GM12891 (cell line): ENCODE measurements at regions not wholly inside any gene's neighbourhood (a gene's known extent, or its start where the extent isn't known, plus 50 kb on each side); places are given as distances from the start of the nearest gene placed in this dataset.

ENCODE experiments used
- POLR2A ChIP-seq: IDR thresholded peaks from 2 replicates; pipeline ENCODE4 v1.6.1; 2011; ENCODE audit warnings: low read depth, low read length, control low read depth
- POLR2AphosphoS5 ChIP-seq: IDR thresholded peaks from 2 replicates; pipeline ENCODE4 v1.6.1; 2011; ENCODE audit warnings: low read depth, low read length, control low read depth
- POU2F2 ChIP-seq: IDR thresholded peaks from 2 replicates; pipeline ENCODE4 v1.6.1; 2011; ENCODE audit warnings: low read depth, mild to moderate bottlenecking, control low read depth, low read length, moderate library complexity

DNA sequence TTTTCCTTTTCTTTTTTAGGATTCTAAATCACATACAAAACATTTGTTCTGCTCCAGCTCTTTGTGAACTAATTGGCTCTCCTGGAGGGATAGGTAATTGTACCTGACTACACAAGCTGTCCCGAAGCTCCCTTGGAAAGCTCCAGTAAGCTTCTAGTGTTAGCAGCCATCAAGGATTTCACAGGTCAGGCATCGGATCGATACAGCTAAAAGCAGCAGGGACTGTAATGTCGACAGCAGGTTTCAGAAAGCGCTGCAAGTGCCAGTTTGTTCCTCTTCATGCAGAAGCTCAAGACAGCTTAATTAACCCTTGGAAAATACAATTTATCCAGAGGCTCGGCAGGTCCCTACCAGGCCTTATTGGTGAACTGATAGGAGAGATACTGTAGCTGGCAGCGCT, 87.2 kb upstream of the VRK2 start:
- TF ChIP-seq POLR2AphosphoS5, result no peak
- TF ChIP-seq POU2F2, result no peak
- TF ChIP-seq POLR2A, result no peak
